Ishikawa (cell line): ENCODE measurements at regions not wholly inside any gene's neighbourhood (a gene's known extent, or its start where the extent isn't known, plus 50 kb on each side); places are given as distances from the start of the nearest gene placed in this dataset.

Experiments
- CEBPB ChIP-seq: IDR thresholded peaks from 2 replicates; pipeline ENCODE4 v1.6.1; 2012
- CREB1 ChIP-seq: IDR thresholded peaks from 2 replicates; pipeline ENCODE4 v1.6.1; 2012; ENCODE audit warnings: low read depth
- EGR1 ChIP-seq: IDR thresholded peaks from 2 replicates; pipeline ENCODE4 v1.6.1; 2012
- EP300 ChIP-seq: IDR thresholded peaks from 2 replicates; pipeline ENCODE4 v1.6.1; 2012; ENCODE audit warnings: borderline replicate concordance
- FOXM1 ChIP-seq: IDR thresholded peaks from 2 replicates; pipeline ENCODE4 v1.6.1; 2012; ENCODE audit warnings: low read depth, borderline replicate concordance
- MAX ChIP-seq: IDR thresholded peaks from 2 replicates; pipeline ENCODE4 v1.6.1; 2012
- NFIC ChIP-seq: IDR thresholded peaks from 2 replicates; pipeline ENCODE4 v1.6.1; 2012
- RAD21 ChIP-seq: IDR thresholded peaks from 2 replicates; pipeline ENCODE4 v1.6.1; 2012; ENCODE audit warnings: low read depth
- REST ChIP-seq: IDR thresholded peaks from 2 replicates; pipeline ENCODE4 v1.6.1; 2012; ENCODE audit warnings: low read depth, mild to moderate bottlenecking
- TAF1 ChIP-seq: IDR thresholded peaks from 2 replicates; pipeline ENCODE4 v1.6.1; 2012; ENCODE audit warnings: low read depth, mild to moderate bottlenecking
- TCF12 ChIP-seq: IDR thresholded peaks from 2 replicates; pipeline ENCODE4 v1.6.1; 2012; ENCODE audit warnings: low read depth
- TEAD4 ChIP-seq: IDR thresholded peaks from 2 replicates; pipeline ENCODE4 v1.6.1; 2012
- USF1 ChIP-seq: IDR thresholded peaks from 2 replicates; pipeline ENCODE4 v1.6.1; 2012
- YY1 ChIP-seq: IDR thresholded peaks from 2 replicates; pipeline ENCODE4 v1.6.1; 2012; ENCODE audit warnings: low read depth
- ZBTB7A ChIP-seq: IDR thresholded peaks from 2 replicates; pipeline ENCODE4 v1.6.1; 2012; ENCODE audit warnings: low read depth

GRCh38 chr7:109020251-109020650 is 450.6 kb downstream of the DNAJB9 start:
- TF ChIP-seq CREB1 (no peak), RAD21 (no peak), TEAD4 (no peak), TAF1 (no peak), REST (no peak), CEBPB (no peak), USF1 (no peak), EGR1 (no peak), TCF12 (no peak), EP300 (no peak), MAX (no peak), YY1 (no peak), ZBTB7A (no peak), NFIC (no peak), FOXM1 (no peak)

GRCh38 chr7:109021390-109021789 is 451.7 kb downstream of the DNAJB9 start:
- TF ChIP-seq EGR1, result no peak
- TF ChIP-seq TAF1, result no peak
- TF ChIP-seq MAX, result no peak
- TF ChIP-seq TCF12, result no peak
- TF ChIP-seq FOXM1, result no peak
- no peak for TF ChIP-seq TEAD4
- no peak for TF ChIP-seq ZBTB7A
- no peak for TF ChIP-seq CREB1
- TF ChIP-seq EP300, result no peak
- TF ChIP-seq CEBPB, result no peak
- no peak for TF ChIP-seq NFIC
- TF ChIP-seq USF1, result no peak
- no peak for TF ChIP-seq YY1
- no peak for TF ChIP-seq RAD21
- TF ChIP-seq REST, result no peak

GRCh38 chr7:109029866-109030265 is 460.2 kb downstream of the DNAJB9 start:
- TF ChIP-seq TEAD4 (no peak), REST (no peak), MAX (no peak), RAD21 (no peak), ZBTB7A (no peak), TAF1 (no peak), EP300 (no peak), NFIC (no peak), FOXM1 (no peak), USF1 (no peak), CEBPB (no peak), YY1 (no peak), CREB1 (no peak), TCF12 (no peak), EGR1 (no peak)

- no peak for TF ChIP-seq TEAD4
- no peak for TF ChIP-seq FOXM1
- no peak for TF ChIP-seq MAX
- no peak for TF ChIP-seq CREB1
- TF ChIP-seq TAF1, result no peak
- TF ChIP-seq USF1, result no peak
- no peak for TF ChIP-seq YY1
- TF ChIP-seq NFIC, result no peak
- no peak for TF ChIP-seq RAD21
- no peak for TF ChIP-seq EP300
- TF ChIP-seq ZBTB7A, result no peak
- TF ChIP-seq TCF12, result no peak
- no peak for TF ChIP-seq EGR1
Measured at GRCh38 chr7:109044691-109045090, 475.0 kb downstream of the DNAJB9 start.
